Activated CD4-positive, alpha-beta T cell treated with anti-CD3 and anti-CD28 coated beads, Interleukin-2, amount 50 U/mL, for 24 hours (primary cell): ENCODE measurements at regions not wholly inside any gene's neighbourhood (a gene's known extent, or its start where the extent isn't known, plus 50 kb on each side); places are given as distances from the start of the nearest gene placed in this dataset.
"Not testable (repeated sequence)": the region's sequence is repeated elsewhere in the genome, so short reads cannot be mapped to it uniquely, and the experiment has no call there.

Experiments used
- DNase-seq, 2 donors: peaks; one replicate each; pipeline ENCODE4 v3.0.0-alpha.2; 2020; ENCODE audit warnings: low read depth in 1 of 2, low spot score in 1 of 2

DNA sequence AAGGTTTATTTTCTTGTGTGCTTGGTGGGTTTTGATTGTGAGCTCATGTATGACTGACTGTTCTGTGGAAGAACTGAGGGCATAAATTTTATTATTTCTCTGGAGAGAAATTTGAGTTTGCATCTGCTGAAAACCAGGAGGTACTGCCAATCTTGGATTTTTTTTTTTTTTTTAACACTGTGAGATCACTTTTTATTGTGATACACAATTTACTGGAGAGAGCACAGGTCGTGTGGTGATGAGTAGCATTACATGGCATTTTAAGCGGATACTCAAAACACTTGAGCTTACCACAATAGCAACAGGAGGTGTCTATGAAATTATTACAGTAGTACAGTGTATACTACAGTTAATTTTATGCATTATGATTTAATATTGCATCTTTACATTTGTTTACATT, 237.4 kb downstream of the MFSD1 start:
- no peak for DNase-seq

- no peak for DNase-seq
Measured at GRCh38 chr3:159045279-159045885, 243.5 kb downstream of the MFSD1 start.

DNA sequence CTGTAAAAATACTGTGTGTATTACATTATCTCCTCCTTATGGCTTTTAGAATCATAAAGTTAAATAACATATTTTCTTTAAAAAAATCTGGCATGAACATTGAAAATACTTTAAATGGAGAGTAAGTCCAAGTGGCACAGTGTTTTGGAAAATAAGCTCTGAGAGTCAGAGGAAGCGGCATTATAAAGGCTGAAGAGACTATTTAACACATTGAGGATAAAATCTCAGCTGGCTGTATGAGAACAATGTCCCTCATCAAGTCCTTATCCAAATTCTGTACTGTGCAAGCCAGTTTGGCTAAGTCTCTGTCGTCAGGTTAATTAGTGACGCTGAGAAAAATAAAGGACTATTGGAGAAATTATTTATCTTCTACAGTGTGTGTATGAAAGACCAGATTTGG, 245.5 kb downstream of the MFSD1 start:
- DNase-seq = no peak

DNA sequence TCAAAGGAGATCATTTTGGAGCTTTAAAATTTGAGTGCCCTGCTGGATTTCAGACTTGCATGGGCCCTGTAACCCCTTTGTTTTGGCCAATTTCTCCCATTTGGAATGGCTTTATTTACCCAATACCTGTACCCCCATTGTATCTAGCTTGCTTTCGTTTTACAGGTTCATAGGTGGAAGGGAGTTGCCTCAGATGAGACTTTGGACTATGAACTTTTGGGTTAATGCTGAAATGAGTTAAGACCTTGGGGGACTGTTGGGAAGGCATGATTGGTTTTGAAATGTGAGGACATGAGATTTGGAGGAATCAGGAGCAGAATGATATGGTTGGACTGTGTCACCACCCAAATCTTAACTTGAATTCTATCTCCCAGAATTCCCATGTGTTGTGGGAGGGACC, 250.6 kb downstream of the MFSD1 start:
- not testable (repeated sequence) for DNase-seq

DNA sequence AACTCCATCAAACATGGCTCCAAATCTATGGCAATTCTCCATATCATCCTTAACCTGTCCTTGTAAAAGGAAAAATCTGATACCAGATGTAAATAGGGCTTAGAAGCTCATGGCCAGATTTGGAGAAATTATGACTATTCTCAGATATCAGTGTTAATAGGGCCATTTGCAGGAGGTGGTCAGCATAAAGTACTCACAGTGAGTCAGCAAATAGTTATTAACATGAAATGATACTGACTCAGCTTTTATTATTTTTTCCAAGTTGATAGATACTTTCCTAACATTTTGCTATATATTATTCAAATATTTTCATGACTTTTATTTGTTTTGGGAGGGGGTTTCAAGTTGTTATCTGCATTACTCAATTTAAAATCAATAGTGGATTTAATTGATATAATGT, 255.8 kb downstream of the MFSD1 start:
- no peak for DNase-seq

GRCh38 chr3:159058859-159059258, 257.0 kb downstream of the MFSD1 start:
- DNase-seq = no peak

GRCh38 chr3:159059395-159059794, 257.5 kb downstream of the MFSD1 start:
- DNase-seq = no peak

GRCh38 chr3:159062734-159063410, 261.0 kb downstream of the MFSD1 start:
- DNase-seq = no peak

GRCh38 chr3:159069091-159069490, 267.2 kb downstream of the MFSD1 start, which contains the start of gene IQCJ:
Gene IQCJ (plus strand): TSS chr3:159069319.
- no peak for DNase-seq

DNA sequence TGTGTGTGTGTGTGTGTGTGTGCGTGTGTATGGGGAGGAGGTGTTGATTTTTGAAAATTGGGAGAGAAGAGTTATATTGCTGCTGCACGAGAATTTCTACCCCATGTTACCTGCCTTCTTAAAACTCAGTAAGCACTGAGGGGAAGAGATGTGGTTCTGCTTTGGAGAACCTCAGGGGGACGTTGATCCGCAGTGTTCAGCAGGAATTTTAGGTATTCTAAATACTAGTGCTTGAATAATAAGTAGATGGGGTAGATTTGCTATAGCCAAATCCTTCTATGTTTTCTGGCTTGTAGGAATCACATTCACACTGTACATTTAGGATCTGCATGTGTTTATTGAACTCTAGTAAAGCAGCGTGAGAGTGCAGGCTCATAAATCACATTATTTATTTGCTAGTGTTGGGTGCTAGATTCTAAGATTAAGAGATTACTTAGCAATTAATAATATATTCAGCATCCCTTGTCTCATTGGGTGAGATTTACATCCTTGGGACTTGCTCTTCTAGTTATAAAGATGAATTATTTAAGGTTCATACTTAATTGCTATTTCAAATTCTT, 268.1 kb downstream of the MFSD1 start:
- DNase-seq = no peak

GRCh38 chr3:159074756-159075701, 273.2 kb downstream of the MFSD1 start:
- DNase-seq = no peak

GRCh38 chr3:159077860-159078259, 276.0 kb downstream of the MFSD1 start:
- DNase-seq = no peak

- no peak for DNase-seq
Measured at GRCh38 chr3:159080256-159080655, 278.4 kb downstream of the MFSD1 start.

GRCh38 chr3:159080821-159081220, 279.0 kb downstream of the MFSD1 start:
- no peak for DNase-seq

- no peak for DNase-seq
Measured at GRCh38 chr3:159082519-159082918, 280.7 kb downstream of the MFSD1 start.

GRCh38 chr3:159091936-159092335, 290.1 kb downstream of the MFSD1 start:
- DNase-seq = no peak

DNA sequence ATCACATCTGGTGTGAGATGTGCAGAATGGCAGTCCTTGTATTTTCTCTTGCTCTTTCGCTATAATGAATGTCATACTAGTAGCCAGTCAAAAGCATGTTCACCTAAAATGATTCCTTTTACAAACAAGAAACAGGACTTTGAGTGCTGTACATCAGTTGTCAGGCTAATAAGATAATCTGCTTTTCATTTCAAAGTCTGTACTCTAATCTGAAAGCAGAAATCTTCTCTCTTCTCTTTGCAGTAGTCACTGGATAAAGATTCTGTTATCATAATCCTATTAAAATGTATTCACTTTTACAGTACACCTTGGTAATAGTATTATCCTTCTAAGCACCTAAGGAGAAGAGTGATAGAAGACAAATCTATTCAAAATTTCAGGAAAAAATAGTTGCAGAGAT, 300.1 kb downstream of the MFSD1 start:
- no peak for DNase-seq

DNA sequence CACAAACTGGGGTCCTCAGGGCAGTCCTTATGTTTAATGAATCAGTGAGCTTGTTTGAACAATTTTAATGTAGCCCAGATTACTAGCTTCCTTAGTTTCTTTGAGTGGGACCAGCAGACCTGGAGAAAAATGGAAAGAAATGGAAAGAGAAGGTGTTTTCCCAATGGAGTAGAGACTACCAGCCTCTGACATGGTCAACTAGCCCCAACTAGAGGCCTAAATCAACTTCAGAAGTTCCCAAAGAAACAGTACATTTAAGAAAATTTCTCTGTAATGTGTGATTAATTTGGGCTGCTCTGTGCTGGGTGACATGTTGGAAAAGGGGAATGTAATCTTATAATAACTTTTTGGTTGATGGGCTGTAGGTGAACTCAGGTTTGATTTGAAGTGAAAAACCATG, 310.9 kb downstream of the MFSD1 start:
- DNase-seq = no peak

DNA sequence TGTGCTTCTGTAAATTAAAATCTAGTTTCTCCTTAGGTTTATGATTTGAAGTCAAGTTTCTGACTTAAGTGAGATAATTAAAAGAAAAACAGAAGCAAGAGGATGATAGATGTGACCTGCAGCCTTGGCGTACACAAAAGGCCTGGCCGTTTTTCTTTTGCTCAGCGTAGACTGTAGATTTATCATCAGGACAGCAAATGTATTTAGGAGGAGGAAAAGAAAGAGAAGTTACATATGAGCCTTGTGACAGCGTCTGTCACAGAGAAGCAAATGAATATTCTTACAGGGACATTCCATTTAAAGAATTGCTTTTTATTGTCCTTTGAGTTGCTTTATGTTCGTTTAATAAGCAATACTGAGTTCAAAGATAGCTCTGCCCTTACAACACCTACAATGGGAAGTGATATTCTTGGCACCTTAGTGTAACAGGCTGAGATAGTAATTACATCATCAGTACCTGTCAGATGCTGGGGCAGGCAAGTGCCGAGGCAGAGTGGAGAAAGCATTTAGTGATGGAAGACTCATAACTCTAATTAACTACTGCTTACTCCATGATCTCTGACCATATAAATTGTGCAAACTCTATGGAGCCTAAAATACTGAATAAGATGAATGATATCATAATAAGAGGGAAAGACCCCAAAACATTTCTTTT, 311.5 kb downstream of the MFSD1 start:
- no peak for DNase-seq

GRCh38 chr3:159114582-159114981, 312.7 kb downstream of the MFSD1 start:
- DNase-seq = no peak

DNA sequence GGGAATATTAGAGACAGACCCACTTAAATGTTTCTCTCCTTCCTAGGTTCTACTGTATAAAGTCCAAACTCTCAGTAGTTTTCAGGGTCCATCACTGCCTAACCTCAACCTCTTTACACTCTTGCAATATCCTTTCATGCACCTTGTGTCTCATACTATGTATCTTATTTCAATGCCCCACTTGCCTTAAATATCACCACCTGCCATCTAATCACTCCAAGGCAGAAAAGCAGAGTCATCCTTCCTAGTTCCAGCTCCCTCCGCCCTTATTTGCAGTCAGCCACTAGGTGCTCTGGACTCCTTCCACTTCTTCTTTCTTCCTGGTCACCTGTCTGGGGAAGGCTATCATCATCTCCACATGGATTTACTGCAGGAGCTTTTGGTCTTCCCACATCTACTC, 322.0 kb downstream of the MFSD1 start:
- no peak for DNase-seq
